HEK293T (cell line): ENCODE measurements at regions not wholly inside any gene's neighbourhood (a gene's known extent, or its start where the extent isn't known, plus 50 kb on each side); places are given as distances from the start of the nearest gene placed in this dataset.

Experiments used
- CTCF ChIA-PET: fragments of 350-600 bp; formaldehyde crosslinking; extraction: SDS; loops from one replicate; lab custom pipeline; 2021; ENCODE audit warnings: antibody characterized with exemption, inconsistent platforms; lab: Yijun Ruan, JAX
- POLR2A ChIA-PET: fragments of 350-600 bp; formaldehyde crosslinking; extraction: SDS; loops from one replicate; lab custom pipeline; 2020; ENCODE audit warnings: antibody characterized with exemption, inconsistent platforms; lab: Yijun Ruan, JAX
- DNase-seq: peaks from one replicate; pipeline ENCODE4 v3.0.0; 2012; ENCODE audit warnings: mixed read lengths; ENCODE audit errors: extremely low spot score
- ARNT ChIP-seq: fragments of 450-650 bp; IDR thresholded peaks from 2 replicates; pipeline ENCODE4 v1.6.1; 2017; ENCODE audit warnings: mild to moderate bottlenecking
- BHLHE40 ChIP-seq: fragments of 450-650 bp; IDR thresholded peaks from 2 replicates; pipeline ENCODE4 v1.6.1; 2016; ENCODE audit warnings: mild to moderate bottlenecking, moderate library complexity, borderline replicate concordance
- CTBP1 ChIP-seq: fragments of 450-650 bp; IDR thresholded peaks from 2 replicates; pipeline ENCODE4 v1.6.1; 2016; ENCODE audit warnings: borderline replicate concordance
- ELF4 ChIP-seq: fragments of 450-650 bp; IDR thresholded peaks from 2 replicates; pipeline ENCODE4 v1.6.1; 2017; ENCODE audit warnings: antibody characterized with exemption
- FOXA1 ChIP-seq: fragments of 450-650 bp; IDR thresholded peaks from 2 replicates; pipeline ENCODE4 v1.6.1; 2016; ENCODE audit warnings: mild to moderate bottlenecking
- FOXK2 ChIP-seq: fragments of 450-650 bp; IDR thresholded peaks from 2 replicates; pipeline ENCODE4 v1.6.1; 2016; ENCODE audit warnings: mild to moderate bottlenecking
- FOXM1 ChIP-seq: fragments of 450-650 bp; IDR thresholded peaks from 2 replicates; pipeline ENCODE4 v1.6.1; 2017; ENCODE audit warnings: mild to moderate bottlenecking, borderline replicate concordance
- HDGF ChIP-seq: fragments of 450-650 bp; IDR thresholded peaks from 2 replicates; pipeline ENCODE4 v1.6.1; 2017; ENCODE audit warnings: antibody characterized with exemption, borderline replicate concordance
- L3MBTL2 ChIP-seq: fragments of 450-650 bp; conservative IDR thresholded peaks from 2 replicates; pipeline ENCODE4 v1.6.1; 2016; ENCODE audit warnings: mild to moderate bottlenecking
- LEF1 ChIP-seq: fragments of 450-650 bp; IDR thresholded peaks from 2 replicates; pipeline ENCODE4 v1.6.1; 2017; ENCODE audit warnings: mild to moderate bottlenecking, borderline replicate concordance
- NFRKB ChIP-seq: fragments of 450-650 bp; IDR thresholded peaks from 2 replicates; pipeline ENCODE4 v1.6.1; 2016; ENCODE audit warnings: mild to moderate bottlenecking, moderate library complexity
- PKNOX1 ChIP-seq: fragments of 450-650 bp; IDR thresholded peaks from 2 replicates; pipeline ENCODE4 v1.6.1; 2016
- SP1 ChIP-seq: fragments of 450-650 bp; IDR thresholded peaks from 2 replicates; pipeline ENCODE4 v1.6.1; 2017
- SUZ12 ChIP-seq: fragments of 450-650 bp; IDR thresholded peaks from 2 replicates; pipeline ENCODE4 v1.6.1; 2016; ENCODE audit warnings: mild to moderate bottlenecking
- TARDBP ChIP-seq: fragments of 450-650 bp; IDR thresholded peaks from 2 replicates; pipeline ENCODE4 v1.6.1; 2016
- ZNF384 ChIP-seq: fragments of 450-650 bp; IDR thresholded peaks from 2 replicates; pipeline ENCODE4 v1.6.1; 2016

GRCh38 chr18:29608982-29609381, 1432.1 kb upstream of the CDH2 start:
- CTCF ChIA-PET = no interaction called here
- no peak for TF ChIP-seq LEF1
- TF ChIP-seq HDGF = no peak
- no peak for TF ChIP-seq SUZ12
- no peak for DNase-seq
- POLR2A ChIA-PET = no interaction called here

- POLR2A ChIA-PET = no interaction called here
- no peak for DNase-seq
- TF ChIP-seq FOXK2 = no peak
- no peak for TF ChIP-seq NFRKB
- no peak for TF ChIP-seq FOXM1
- no peak for TF ChIP-seq FOXA1
- no peak for TF ChIP-seq ELF4
- no peak for TF ChIP-seq SUZ12
- no peak for TF ChIP-seq L3MBTL2
- TF ChIP-seq CTBP1 = no peak
- no peak for TF ChIP-seq TARDBP
- TF ChIP-seq ZNF384 = no peak
- TF ChIP-seq BHLHE40 = no peak
- CTCF ChIA-PET = no interaction called here
Measured at GRCh38 chr18:29605365-29605764, 1428.4 kb upstream of the CDH2 start.

DNA sequence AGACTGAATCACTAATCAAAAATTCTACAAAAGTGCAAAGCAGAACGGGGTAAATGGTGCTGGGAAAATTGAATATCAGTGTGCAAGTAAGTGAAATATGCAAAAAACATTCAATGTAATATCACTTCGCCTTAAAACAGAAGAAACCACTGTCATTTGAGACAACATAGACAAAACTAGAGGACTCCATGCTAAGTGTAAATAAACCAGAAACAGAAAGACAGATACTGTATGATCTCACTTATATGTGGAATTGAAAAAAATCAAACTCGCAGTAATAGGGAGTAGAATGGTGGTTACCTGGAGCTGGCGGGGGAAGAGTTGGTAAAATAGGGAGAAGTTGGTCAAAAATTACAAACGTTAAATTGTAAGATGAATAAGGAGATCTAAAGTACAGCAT, 1420.0 kb upstream of the CDH2 start:
- ChIA-PET POLR2A (no interaction called here), CTCF (no interaction called here)
- DNase-seq = no peak
- TF ChIP-seq SP1 (no peak), LEF1 (no peak), FOXM1 (no peak)

DNA sequence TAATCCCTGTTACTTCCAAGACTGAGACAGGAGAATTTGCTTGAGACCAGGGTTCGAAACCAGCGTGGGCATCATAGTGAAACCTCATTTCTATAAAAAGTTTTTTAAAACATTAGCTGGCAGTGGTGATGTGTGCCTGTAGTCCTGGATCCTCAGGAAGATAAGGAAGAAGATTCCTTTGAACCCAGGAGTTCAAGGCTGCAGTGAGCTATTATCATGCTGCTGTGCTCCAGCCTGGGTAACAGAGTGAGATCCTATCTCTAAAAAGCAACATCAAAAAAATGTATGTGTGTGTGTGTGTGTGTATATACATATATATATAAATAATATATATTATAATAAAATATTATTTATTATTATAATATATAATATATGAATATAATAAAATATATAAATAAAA, 1417.6 kb upstream of the CDH2 start:
- DNase-seq = no peak
- POLR2A ChIA-PET = no interaction called here
- CTCF ChIA-PET = no interaction called here

DNA sequence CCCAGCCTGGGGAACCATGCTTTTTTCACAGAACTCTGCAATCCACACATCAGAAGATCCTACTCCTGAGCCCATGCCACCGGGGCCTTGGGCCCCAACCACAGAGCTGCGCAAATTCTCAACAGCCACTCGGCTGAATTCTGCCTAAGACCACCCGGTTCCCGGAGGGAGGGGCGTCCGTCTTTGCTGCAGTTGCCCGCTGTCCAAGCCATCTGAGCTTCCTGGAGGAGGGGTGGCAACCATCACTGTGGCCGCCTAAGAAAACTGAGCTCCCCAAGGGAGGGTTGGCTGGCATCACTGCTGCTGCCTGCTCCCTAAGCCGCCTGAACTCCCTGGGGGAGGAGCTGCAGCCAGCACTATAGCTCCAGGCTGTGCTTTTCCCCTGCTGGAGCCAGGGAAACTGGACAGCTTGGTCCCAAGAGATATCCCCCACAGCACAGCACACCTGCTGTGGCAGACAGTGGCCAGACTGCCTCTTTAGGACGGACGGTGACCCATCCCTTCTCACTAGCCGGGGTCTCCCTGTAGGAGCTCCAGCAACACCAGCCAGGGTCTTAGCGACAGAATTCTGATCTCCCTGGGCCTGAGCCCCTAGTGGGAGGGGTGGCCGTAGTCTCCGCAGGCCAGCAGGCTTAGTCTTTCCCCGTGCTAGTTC, 1411.6 kb upstream of the CDH2 start:
- TF ChIP-seq BHLHE40 (no peak), FOXA1 (no peak), ELF4 (no peak), SUZ12 (no peak), FOXK2 (no peak), HDGF (no peak), ZNF384 (no peak), NFRKB (no peak), SP1 (no peak), ARNT (no peak), PKNOX1 (no peak), L3MBTL2 (no peak), FOXM1 (no peak), LEF1 (no peak), CTBP1 (no peak), TARDBP (no peak)
- ChIA-PET POLR2A (no interaction called here), CTCF (no interaction called here)
- DNase-seq = no peak

More for the DNA sequence above, 1417.6 kb upstream of the CDH2 start:
- TF ChIP-seq CTBP1 (no peak), ARNT (no peak), HDGF (no peak), FOXM1 (no peak), L3MBTL2 (no peak), NFRKB (no peak), FOXK2 (no peak), SUZ12 (no peak), FOXA1 (no peak), BHLHE40 (no peak), TARDBP (no peak), SP1 (no peak), ELF4 (no peak), LEF1 (no peak), PKNOX1 (no peak), ZNF384 (no peak)

DNA sequence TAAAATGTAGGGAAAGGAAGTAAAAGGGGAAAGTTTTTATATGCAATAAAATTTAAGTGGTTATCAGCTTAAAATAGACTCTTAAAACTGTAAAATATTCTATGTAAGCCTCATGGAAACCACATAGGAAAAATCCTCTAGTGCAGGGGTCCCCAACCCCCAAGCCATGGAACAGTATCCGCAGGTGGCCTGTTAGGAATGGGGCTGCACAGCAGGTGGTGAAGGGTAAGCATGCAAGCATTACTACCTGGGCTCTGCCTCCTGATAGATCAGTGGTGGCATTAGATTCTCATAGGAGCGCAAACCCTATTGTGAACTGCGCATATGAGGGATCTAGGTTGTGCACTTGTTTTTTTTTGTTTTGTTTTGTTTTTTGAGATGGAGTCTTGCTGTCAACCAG, 1409.3 kb upstream of the CDH2 start:
- no peak for DNase-seq
- TF ChIP-seq CTBP1 (no peak), ZNF384 (no peak), ARNT (no peak), BHLHE40 (no peak), SUZ12 (no peak)
- ChIA-PET CTCF (no interaction called here), POLR2A (no interaction called here)

DNA sequence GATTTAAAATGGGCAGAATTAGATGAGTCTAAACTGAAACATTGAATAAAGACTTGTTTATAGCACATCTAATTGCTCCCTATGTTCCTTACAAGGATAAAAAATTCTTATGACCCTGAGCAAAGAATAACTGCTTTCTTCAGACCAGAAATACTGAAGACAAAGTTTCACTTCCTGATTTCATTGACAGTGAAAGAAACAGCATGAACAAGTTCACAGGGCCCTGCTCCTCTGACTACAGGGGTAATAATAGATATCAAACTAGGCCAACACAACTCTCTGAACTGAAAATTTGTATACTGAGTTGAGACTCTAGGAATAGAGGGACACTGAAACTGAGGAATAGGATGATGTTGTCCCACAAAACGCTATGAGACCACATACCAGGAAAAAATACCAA, 1383.3 kb upstream of the CDH2 start:
- POLR2A ChIA-PET = no interaction called here
- CTCF ChIA-PET = no interaction called here
- DNase-seq = no peak
- no peak for TF ChIP-seq FOXA1
- TF ChIP-seq L3MBTL2 = no peak
- no peak for TF ChIP-seq SP1
- no peak for TF ChIP-seq CTBP1
- TF ChIP-seq PKNOX1 = no peak
- TF ChIP-seq ZNF384 = no peak
- no peak for TF ChIP-seq SUZ12
- no peak for TF ChIP-seq HDGF
